B cell (primary cell): ENCODE measurements at regions not wholly inside any gene's neighbourhood (a gene's known extent, or its start where the extent isn't known, plus 50 kb on each side); places are given as distances from the start of the nearest gene placed in this dataset.

Source experiments
- ATAC-seq: fragments of 200-7000 bp; cut with Tn5 transposase; one replicate; pipeline ENCODE4 v1.10.0; 2021; ENCODE audit warnings: low read depth, mild to moderate bottlenecking, moderate number of reproducible peaks, moderate library complexity
- CTCF ChIA-PET: fragments of 350-600 bp; sonication (Branson Sonifier 250); formaldehyde crosslinking; loops from one replicate; lab custom pipeline; 2021; ENCODE audit warnings: antibody characterized with exemption, inconsistent platforms; lab: Charles Lee
- POLR2A ChIA-PET: fragments of 350-600 bp; sonication (Branson Sonifier 250); formaldehyde crosslinking; loops from one replicate; lab custom pipeline; 2021; ENCODE audit warnings: antibody characterized with exemption; lab: Charles Lee
- DNase-seq: peaks from one replicate; pipeline ENCODE4 v3.0.0; 2013
- H2AFZ ChIP-seq: 2 replicates; pipeline ENCODE4 v1.6.1; 2012; ENCODE audit warnings: mild to moderate bottlenecking, low read depth, low read length; ENCODE audit not compliant: insufficient read depth, poor library complexity, severe bottlenecking
- H3K27ac ChIP-seq, 2 donors: 1 replicate in 1 of 2; 2 replicates in 1 of 2; pipeline ENCODE4 v1.5.1; 2012 to 2013; ENCODE audit warnings: low read length in 2 of 2, mild to moderate bottlenecking in 2 of 2, moderate library complexity in 1 of 2
- H3K27me3 ChIP-seq, 4 experiments: fragments of 200-600 bp in 1 of 4; sonication (generic) in 1 of 4; replicated peaks in 1 of 4; 1 replicate in 2 of 4; 2 replicates in 2 of 4; pipeline versions ENCODE4 v1.6.1 to v1.7.0; 2013 to 2016; ENCODE audit warnings: low read length in 3 of 4, mild to moderate bottlenecking in 2 of 4, mixed read lengths in 1 of 4, moderate library complexity in 1 of 4; ENCODE audit not compliant: insufficient read depth in 4 of 4, control insufficient read depth in 3 of 4; ENCODE audit errors: control extremely low read depth in 1 of 4
- H3K36me3 ChIP-seq, 2 experiments: replicated peaks in 1 of 2; 1 replicate in 1 of 2; 2 replicates in 1 of 2; pipeline versions ENCODE4 v1.6.1 to v1.7.1; 2013; ENCODE audit warnings: low read length in 1 of 2; ENCODE audit not compliant: insufficient read depth in 2 of 2, control insufficient read depth in 1 of 2; ENCODE audit errors: control extremely low read depth in 1 of 2, extremely low read depth in 1 of 2
- H3K4me1 ChIP-seq, 2 donors: fragments of 200-600 bp in 1 of 2; sonication (generic) in 1 of 2; 1 replicate in 1 of 2; 2 replicates in 1 of 2; pipeline versions ENCODE4 v1.5.1 to v1.6.1; 2013 to 2017; ENCODE audit warnings: low read length in 2 of 2; ENCODE audit not compliant: control insufficient read depth in 2 of 2, insufficient read depth in 2 of 2
- H3K4me2 ChIP-seq: replicated peaks from 2 replicates; pipeline ENCODE3; 2012; ENCODE audit warnings: mild to moderate bottlenecking, low read depth, low read length; ENCODE audit not compliant: poor library complexity, severe bottlenecking
- H3K4me3 ChIP-seq, 5 experiments: fragments of 200-600 bp in 1 of 5; sonication (generic) in 1 of 5; 1 replicate in 3 of 5; 2 replicates in 2 of 5; pipeline versions ENCODE4 v1.5.1 to v1.7.0; 2011 to 2016; ENCODE audit warnings: low read length in 4 of 5, mild to moderate bottlenecking in 4 of 5, low read depth in 2 of 5, control low read depth in 1 of 5, moderate library complexity in 1 of 5; ENCODE audit not compliant: insufficient read depth in 1 of 5; ENCODE audit errors: control extremely low read depth in 1 of 5, extremely low read depth in 1 of 5
- H3K79me2 ChIP-seq: fragments of 200-600 bp; sonication (generic); one replicate; pipeline ENCODE4 v1.6.0; 2016; ENCODE audit warnings: low read length; ENCODE audit not compliant: control insufficient read depth, insufficient read depth
- H3K9ac ChIP-seq: fragments of 200-600 bp; sonication (generic); 2 replicates; pipeline ENCODE4 v1.6.1; 2017; ENCODE audit warnings: mild to moderate bottlenecking, low read length, moderate library complexity
- H3K9me3 ChIP-seq, 3 donors: one replicate each; pipeline versions ENCODE4 v1.6.1 to v1.7.1; 2013; ENCODE audit warnings: low read length in 2 of 3; ENCODE audit not compliant: control insufficient read depth in 2 of 3, insufficient read depth in 1 of 3; ENCODE audit errors: control extremely low read depth in 1 of 3
- H4K20me1 ChIP-seq: 2 replicates; pipeline ENCODE4 v1.6.0; 2012; ENCODE audit warnings: mild to moderate bottlenecking, low read length; ENCODE audit not compliant: insufficient read depth, control insufficient read depth, poor library complexity, severe bottlenecking
- H3K27ac Mint-ChIP-seq: one replicate; pipeline ENCODE4 v1.8.0; 2021; ENCODE audit warnings: mixed read lengths
- H3K27me3 Mint-ChIP-seq: one replicate; pipeline ENCODE4 v1.8.0; 2021; ENCODE audit warnings: mixed read lengths
- H3K4me1 Mint-ChIP-seq: one replicate; pipeline ENCODE4 v1.8.0; 2021; ENCODE audit warnings: mixed read lengths
- H3K4me3 Mint-ChIP-seq: one replicate; pipeline ENCODE4 v1.8.0; 2021; ENCODE audit warnings: mixed read lengths
- H3K9me3 Mint-ChIP-seq: one replicate; pipeline ENCODE4 v1.8.0; 2022; ENCODE audit warnings: mixed read lengths; ENCODE audit not compliant: insufficient read depth
- CTCF ChIP-seq: fragments of 200-600 bp; IDR thresholded peaks from one replicate; pipeline ENCODE4 v1.8.0; 2022; ENCODE audit warnings: antibody characterized with exemption, mild to moderate bottlenecking
- EZH2 ChIP-seq: IDR thresholded peaks from 2 replicates; pipeline ENCODE4 v1.6.1; 2012; ENCODE audit warnings: borderline replicate concordance, low read depth, mild to moderate bottlenecking, moderate library complexity, low read length; ENCODE audit not compliant: insufficient read depth, poor library complexity, severe bottlenecking
- WGBS: methylation state at CpG from one replicate; pipeline ENCODE4 v1.1.5; 2013; ENCODE audit warnings: missing lambda C conversion rate; ENCODE audit not compliant: insufficient coverage; 5-methylcytosine and 5-hydroxymethylcytosine counted together
- intact Hi-C: fragments of 100-400 bp; cut with micrococcal nuclease; formaldehyde crosslinking; loops from one replicate; pipeline ENCODE4 v1.10.0; 2022

GRCh38 chr1:101508913-101509312 is 272.1 kb downstream of the S1PR1 start:
- Histone ChIP-seq H3K79me2 (no peaks in the 10 kb centered on the region), H3K4me1 (no peaks in the 10 kb centered on the region), H3K9ac (no peak overlapping the region), H3K27ac (no peak overlapping the region), H3K4me3 (no peak overlapping the region), H4K20me1 (no peaks in the 10 kb centered on the region), H3K27me3 (no peaks in the 10 kb centered on the region), H2AFZ (no peak overlapping the region), H3K4me2 (no peak overlapping the region), H3K36me3 (no peaks in the 10 kb centered on the region), H3K9me3 (no peaks in the 10 kb centered on the region)
- ChIA-PET POLR2A (no interaction called here), CTCF (interaction anchor here (1.0 to 2.8 kb wide), 3 partner anchors 9 to 19 kb away, joined by 3 to 13 read pairs (median 4); no protein-coding TSS in a partner anchor)
- intact Hi-C loops: no loop called here
- H3K4me1 Mint-ChIP-seq: no peaks in the 10 kb centered on the region
- TF ChIP-seq EZH2 (no peak), CTCF (no peak)
- DNase-seq: no peak
- WGBS: no CpG with 5 or more reads among the region's 2 CpGs
- no peaks in the 10 kb centered on the region for H3K27me3 Mint-ChIP-seq
- H3K27ac Mint-ChIP-seq: no peak overlapping the region
- ATAC-seq: no peak
- no peaks in the 10 kb centered on the region for H3K9me3 Mint-ChIP-seq
- H3K4me3 Mint-ChIP-seq: no peak overlapping the region

DNA sequence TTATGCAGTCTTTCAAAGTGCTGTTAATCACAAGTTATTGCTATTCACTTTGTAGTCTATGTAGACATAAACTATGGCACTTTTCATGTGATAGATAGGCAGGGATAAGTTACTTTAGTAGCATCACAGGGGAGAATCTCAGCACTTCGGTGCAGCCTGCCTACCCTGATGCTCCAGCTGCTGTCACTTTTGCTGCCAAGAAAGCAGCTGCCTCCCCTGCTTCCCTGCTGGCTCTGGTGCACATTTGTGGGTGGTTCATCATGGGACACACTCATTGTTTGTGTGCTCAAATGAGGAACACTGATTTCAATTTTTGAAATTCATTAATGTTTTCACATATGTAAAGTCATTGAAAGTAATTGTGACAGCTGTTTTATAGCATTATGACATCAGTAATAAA is 272.6 kb downstream of the S1PR1 start:
- no peaks in the 10 kb centered on the region for H4K20me1 ChIP-seq
- no peaks in the 10 kb centered on the region for H3K4me1 ChIP-seq
- H3K4me3 ChIP-seq: no peak overlapping the region
- no peak overlapping the region for H3K9ac ChIP-seq
- no peaks in the 10 kb centered on the region for H3K36me3 ChIP-seq
- TF ChIP-seq EZH2 (no peak), CTCF (no peak)
- H3K4me2 ChIP-seq: no peak overlapping the region
- H3K27me3 Mint-ChIP-seq: no peaks in the 10 kb centered on the region
- H3K27me3 ChIP-seq: no peaks in the 10 kb centered on the region
- H3K9me3 Mint-ChIP-seq: no peaks in the 10 kb centered on the region
- DNase-seq (no peak), ATAC-seq (no peak)
- no peak overlapping the region for H3K27ac Mint-ChIP-seq
- ChIA-PET CTCF (interaction anchor here (1.0 to 2.8 kb wide), 3 partner anchors 9 to 20 kb away, joined by 3 to 13 read pairs (median 4); no protein-coding TSS in a partner anchor), POLR2A (no interaction called here)
- WGBS: 67% methylated on average over 1 of the region's 1 CpG
- H3K4me3 Mint-ChIP-seq: no peak overlapping the region
- no peaks in the 10 kb centered on the region for H3K79me2 ChIP-seq
- no peaks in the 10 kb centered on the region for H3K9me3 ChIP-seq
- no peak overlapping the region for H3K27ac ChIP-seq
- no peaks in the 10 kb centered on the region for H3K4me1 Mint-ChIP-seq
- H2AFZ ChIP-seq: no peak overlapping the region
- intact Hi-C loops: no loop called here
